OCI-LY7 (cell line): ENCODE measurements at regions not wholly inside any gene's neighbourhood (a gene's known extent, or its start where the extent isn't known, plus 50 kb on each side); places are given as distances from the start of the nearest gene placed in this dataset.

Experiments
- BruUV-seq: library from RNA; stranded (reverse); fragments of 400-500 nt; replicated peaks from 2 replicates; lab custom pipeline; 2021; lab: Mats Ljungman, UMichigan
- CTCF ChIA-PET: fragments of 300-600 bp; sonication (Branson Sonifier 250); formaldehyde crosslinking; loops from one replicate; lab custom pipeline; 2022; ENCODE audit warnings: antibody characterized with exemption; ENCODE audit not compliant: unreplicated experiment; lab: Charles Lee
- POLR2A ChIA-PET: fragments of 300-600 bp; sonication (Branson Sonifier 250); formaldehyde crosslinking; loops from one replicate; lab custom pipeline; 2022; ENCODE audit warnings: antibody characterized with exemption; lab: Charles Lee
- DNase-seq: peaks from one replicate; pipeline ENCODE4 v3.0.0-alpha.2; 2015; ENCODE audit warnings: low spot score
- H2AFZ ChIP-seq: fragments of 200-600 bp; sonication (generic), shearing (Covaris generic); 2 replicates; pipeline ENCODE4 v1.6.1; 2014; ENCODE audit warnings: mild to moderate bottlenecking, antibody characterized with exemption, low read length, moderate library complexity
- H3K27ac ChIP-seq: fragments of 200-600 bp; sonication (generic); 2 replicates; pipeline ENCODE4 v1.5.1; 2014; ENCODE audit warnings: mixed run types, low read depth, mild to moderate bottlenecking, moderate library complexity, low read length, inconsistent platforms; ENCODE audit not compliant: poor library complexity, severe bottlenecking
- H3K36me3 ChIP-seq: fragments of 200-600 bp; sonication (generic); 2 replicates; pipeline ENCODE4 v1.6.1; 2014; ENCODE audit warnings: mild to moderate bottlenecking, antibody characterized with exemption, low read length, moderate library complexity, mixed read lengths; ENCODE audit not compliant: insufficient read depth
- H3K4me1 ChIP-seq: fragments of 200-600 bp; sonication (generic); 2 replicates; pipeline ENCODE4 v1.5.1; 2014; ENCODE audit warnings: mild to moderate bottlenecking, low read length; ENCODE audit not compliant: insufficient read depth, poor library complexity, severe bottlenecking
- H3K4me2 ChIP-seq: fragments of 200-600 bp; sonication (generic); 2 replicates; pipeline ENCODE4 v1.6.1; 2014; ENCODE audit warnings: mild to moderate bottlenecking, low read length
- H3K4me3 ChIP-seq: fragments of 200-600 bp; sonication (generic); 2 replicates; pipeline ENCODE4 v1.5.1; 2014; ENCODE audit warnings: mild to moderate bottlenecking, low read depth, low read length; ENCODE audit not compliant: poor library complexity, severe bottlenecking
- H3K79me2 ChIP-seq: fragments of 200-600 bp; sonication (generic); 2 replicates; pipeline ENCODE4 v1.6.1; 2016; ENCODE audit warnings: low read depth, mild to moderate bottlenecking, low read length, moderate library complexity, mixed read lengths; ENCODE audit not compliant: insufficient read depth
- H3K9me2 ChIP-seq: fragments of 200-600 bp; sonication (generic); 2 replicates; pipeline ENCODE4 v1.6.1; 2016; ENCODE audit warnings: mild to moderate bottlenecking, low read length, mixed read lengths; ENCODE audit not compliant: insufficient read depth
- H3K9me3 ChIP-seq: fragments of 200-600 bp; sonication (generic); 2 replicates; pipeline ENCODE4 v1.6.1; 2014; ENCODE audit warnings: mild to moderate bottlenecking, mixed run types, low read length, mixed read lengths
- H4K20me1 ChIP-seq: fragments of 200-600 bp; sonication (generic); 2 replicates; pipeline ENCODE4 v1.6.1; 2014; ENCODE audit warnings: mild to moderate bottlenecking, antibody characterized with exemption, low read length, moderate library complexity, mixed read lengths; ENCODE audit not compliant: insufficient read depth
- CTCF ChIP-seq: fragments of 200-600 bp; sonication (generic); conservative IDR thresholded peaks from 2 replicates; pipeline ENCODE4 v1.5.1; 2014; ENCODE audit warnings: mild to moderate bottlenecking, antibody characterized with exemption, low read length, moderate library complexity, mixed read lengths
- EZH2phosphoT487 ChIP-seq: fragments of 200-600 bp; sonication (generic); IDR thresholded peaks from 2 replicates; pipeline ENCODE4 v1.6.1; 2018; ENCODE audit warnings: low read depth, borderline replicate concordance, mild to moderate bottlenecking, mixed run types, antibody characterized with exemption, low read length, moderate library complexity, mixed read lengths
- intact Hi-C: fragments of 100-400 bp; cut with micrococcal nuclease; formaldehyde crosslinking; loops from one replicate; pipeline ENCODE4 v1.10.0; 2022; ENCODE audit not compliant: unreplicated experiment

- no TSS peak for BruUV-seq
- Histone ChIP-seq H2AFZ (no peak overlapping the region), H3K9me2 (no peaks in the 10 kb centered on the region), H3K79me2 (no peaks in the 10 kb centered on the region), H3K4me2 (no peak overlapping the region), H3K27ac (no peak overlapping the region), H4K20me1 (no peaks in the 10 kb centered on the region), H3K4me3 (no peak overlapping the region), H3K9me3 (no peaks in the 10 kb centered on the region), H3K4me1 (no peaks in the 10 kb centered on the region), H3K36me3 (no peaks in the 10 kb centered on the region)
- POLR2A ChIA-PET: no interaction called here
- CTCF ChIA-PET: no interaction called here
- TF ChIP-seq CTCF: no peak
- no peak for TF ChIP-seq EZH2phosphoT487
- intact Hi-C loops: no loop called here
- no peak for DNase-seq
Measured at GRCh38 chr2:160931531-160931930, 228.7 kb upstream of the TANK start.

- POLR2A ChIA-PET: no interaction called here
- H3K79me2 ChIP-seq: no peaks in the 10 kb centered on the region
- BruUV-seq: no TSS peak
- no peaks in the 10 kb centered on the region for H4K20me1 ChIP-seq
- no peaks in the 10 kb centered on the region for H3K36me3 ChIP-seq
- no peak overlapping the region for H3K27ac ChIP-seq
- no peaks in the 10 kb centered on the region for H3K9me2 ChIP-seq
- DNase-seq: no peak
- TF ChIP-seq CTCF (no peak), EZH2phosphoT487 (no peak)
- no peaks in the 10 kb centered on the region for H3K9me3 ChIP-seq
- H3K4me1 ChIP-seq: no peaks in the 10 kb centered on the region
- no peak overlapping the region for H3K4me2 ChIP-seq
- intact Hi-C loops: no loop called here
- CTCF ChIA-PET: no interaction called here
- no peak overlapping the region for H3K4me3 ChIP-seq
- no peak overlapping the region for H2AFZ ChIP-seq
Measured at GRCh38 chr2:160932960-160933359, 227.3 kb upstream of the TANK start.

GRCh38 chr2:160934263-160934662, 226.0 kb upstream of the TANK start:
- ChIA-PET CTCF (no interaction called here), POLR2A (no interaction called here)

More at GRCh38 chr2:160934263-160934662, 226.0 kb upstream of the TANK start:
- TF ChIP-seq EZH2phosphoT487 (no peak), CTCF (no peak)
- Histone ChIP-seq H3K36me3 (no peaks in the 10 kb centered on the region), H3K9me3 (no peaks in the 10 kb centered on the region), H3K79me2 (no peaks in the 10 kb centered on the region), H3K4me1 (no peaks in the 10 kb centered on the region), H4K20me1 (no peaks in the 10 kb centered on the region), H3K4me3 (no peak overlapping the region), H2AFZ (no peak overlapping the region), H3K9me2 (no peaks in the 10 kb centered on the region), H3K4me2 (no peak overlapping the region), H3K27ac (no peak overlapping the region)
- DNase-seq: no peak
- intact Hi-C loops: no loop called here
- BruUV-seq: no TSS peak
